T1000 (cell line): ENCODE measurements at regions not wholly inside any gene's neighbourhood (a gene's known extent, or its start where the extent isn't known, plus 50 kb on each side); places are given as distances from the start of the nearest gene placed in this dataset.
"Not testable (repeated sequence)": the region's sequence is repeated elsewhere in the genome, so short reads cannot be mapped to it uniquely, and the experiment has no call there.

Experiments
- DNase-seq: peaks from one replicate; lab custom pipeline; 2025; ENCODE audit warnings: mixed read lengths; lab: John Stamatoyannopoulos, UW

- DNase-seq = no peak
These were observed 91.5 kb upstream of the KCNE2 start for GRCh38 chr21:34272321-34272720.

- DNase-seq = no peak
These were observed 89.8 kb upstream of the KCNE2 start for GRCh38 chr21:34274001-34274400.

GRCh38 chr21:34276711-34277425, 86.9 kb upstream of the KCNE2 start:
- DNase-seq = no peak

- no peak for DNase-seq
These were observed 85.4 kb upstream of the KCNE2 start for GRCh38 chr21:34278451-34278850.

- DNase-seq = no peak
These were observed 84.5 kb upstream of the KCNE2 start for GRCh38 chr21:34279285-34279684.

- no peak for DNase-seq
These were observed 83.9 kb upstream of the KCNE2 start for GRCh38 chr21:34279883-34280282.

GRCh38 chr21:34280389-34280795, 83.4 kb upstream of the KCNE2 start:
- no peak for DNase-seq

- no peak for DNase-seq
These were observed 82.8 kb upstream of the KCNE2 start for GRCh38 chr21:34280959-34281358.

- no peak for DNase-seq
These were observed 81.6 kb upstream of the KCNE2 start for GRCh38 chr21:34282223-34282622.

- no peak for DNase-seq
These were observed 79.1 kb upstream of the KCNE2 start for GRCh38 chr21:34284666-34285065.

GRCh38 chr21:34288042-34288441, 75.8 kb upstream of the KCNE2 start:
- DNase-seq = not testable (repeated sequence)

GRCh38 chr21:34289856-34290255, 74.0 kb upstream of the KCNE2 start:
- DNase-seq = no peak

- DNase-seq = no peak
These were observed 66.9 kb upstream of the KCNE2 start for GRCh38 chr21:34296878-34297277.

GRCh38 chr21:34298534-34299167, 65.2 kb upstream of the KCNE2 start:
- no peak for DNase-seq

GRCh38 chr21:34299168-34299539, 64.7 kb upstream of the KCNE2 start:
- no peak for DNase-seq

- no peak for DNase-seq
These were observed 61.3 kb upstream of the KCNE2 start for GRCh38 chr21:34302521-34302920.

GRCh38 chr21:34305605-34306604, 57.9 kb upstream of the KCNE2 start:
- no peak for DNase-seq

- no peak for DNase-seq
These were observed 55.7 kb upstream of the KCNE2 start for GRCh38 chr21:34307991-34308532.

- DNase-seq = no peak
These were observed 52.1 kb upstream of the KCNE2 start for GRCh38 chr21:34311561-34312330.

GRCh38 chr21:34313116-34313515, 50.7 kb upstream of the KCNE2 start:
- DNase-seq = no peak
